SK-N-SH (cell line): ENCODE measurements at regions not wholly inside any gene's neighbourhood (a gene's known extent, or its start where the extent isn't known, plus 50 kb on each side); places are given as distances from the start of the nearest gene placed in this dataset.

Experiments used
- CTCF ChIA-PET: fragments of 300-600, 350-600 bp; formaldehyde crosslinking; extraction: SDS; loops from one replicate; lab custom pipeline; 2021; lab: Yijun Ruan, JAX
- POLR2A ChIA-PET: fragments of 350-600 bp; sonication (Branson Sonifier 250); formaldehyde crosslinking; extraction: SDS; loops from one replicate; lab custom pipeline; 2020; ENCODE audit warnings: antibody characterized with exemption, inconsistent platforms; lab: Yijun Ruan, JAX
- DNase-seq: peaks from one replicate; pipeline ENCODE4 v3.0.0; 2012
- H2AFZ ChIP-seq: fragments of 200-600 bp; sonication (generic); 2 replicates; pipeline ENCODE4 v1.8.1; 2016; ENCODE audit warnings: antibody characterized with exemption, mild to moderate bottlenecking, low read depth
- H3F3A ChIP-seq: fragments of 200-600 bp; sonication (generic); replicated peaks from 2 replicates; pipeline ENCODE3; 2016; ENCODE audit warnings: antibody characterized with exemption, mild to moderate bottlenecking; ENCODE audit not compliant: insufficient read depth
- H3K27ac ChIP-seq, 2 experiments: fragments of 200-500 bp in 1 of 2; fragments of 200-600 bp in 1 of 2; sonication (Bioruptor generic) in 1 of 2; sonication (generic), shearing (Covaris generic) in 1 of 2; 2 replicates each; pipeline versions ENCODE4 v1.5.1 to v1.6.1; 2014 to 2016; ENCODE audit warnings: low read depth in 2 of 2, inconsistent platforms in 1 of 2, low read length in 1 of 2, mild to moderate bottlenecking in 1 of 2, mixed read lengths in 1 of 2
- H3K27me3 ChIP-seq: fragments of 200-600 bp; sonication (generic), shearing (Covaris generic); 2 replicates; pipeline ENCODE4 v1.6.1; 2016; ENCODE audit warnings: mixed run types; ENCODE audit not compliant: insufficient read depth
- H3K36me3 ChIP-seq, 2 experiments: fragments of 200-500 bp in 1 of 2; fragments of 200-600 bp in 1 of 2; sonication (Bioruptor generic) in 1 of 2; sonication (generic) in 1 of 2; replicated peaks in 1 of 2; 2 replicates each; pipeline versions ENCODE3 to v1.5.1; 2014 to 2016; ENCODE audit warnings: low read length in 1 of 2, mild to moderate bottlenecking in 1 of 2; ENCODE audit not compliant: insufficient read depth in 2 of 2, control insufficient read depth in 1 of 2
- H3K4me1 ChIP-seq, 2 experiments: fragments of 200-500 bp in 1 of 2; fragments of 200-600 bp in 1 of 2; sonication (Bioruptor generic) in 1 of 2; sonication (generic), shearing (Covaris generic) in 1 of 2; 2 replicates each; pipeline versions ENCODE4 v1.5.1 to v1.6.1; 2014 to 2016; ENCODE audit warnings: low read depth in 1 of 2, low read length in 1 of 2, mixed run types in 1 of 2; ENCODE audit not compliant: insufficient read depth in 2 of 2, control insufficient read depth in 1 of 2
- H3K4me2 ChIP-seq: fragments of 200-600 bp; sonication (generic), shearing (Covaris generic); 2 replicates; pipeline ENCODE4 v1.6.1; 2017; ENCODE audit warnings: mixed run types
- H3K4me3 ChIP-seq, 2 experiments: fragments of 200-500 bp in 1 of 2; fragments of 200-600 bp in 1 of 2; sonication (Bioruptor generic) in 1 of 2; sonication (generic), shearing (Covaris generic) in 1 of 2; 2 replicates each; pipeline versions ENCODE4 v1.5.1 to v1.8.1; 2014 to 2016; ENCODE audit warnings: low read depth in 2 of 2, inconsistent platforms in 1 of 2, low read length in 1 of 2, mild to moderate bottlenecking in 1 of 2, mixed read lengths in 1 of 2, moderate library complexity in 1 of 2
- H3K79me2 ChIP-seq: fragments of 200-600 bp; sonication (generic); 2 replicates; pipeline ENCODE4 v1.8.1; 2017; ENCODE audit warnings: mild to moderate bottlenecking; ENCODE audit not compliant: insufficient read depth
- H3K9ac ChIP-seq: fragments of 200-600 bp; sonication (generic); 2 replicates; pipeline ENCODE4 v1.6.1; 2017; ENCODE audit warnings: mixed run types
- H3K9me2 ChIP-seq: fragments of 200-600 bp; sonication (generic); 2 replicates; pipeline ENCODE4 v1.6.1; 2017; ENCODE audit warnings: mixed run types
- H3K9me3 ChIP-seq: fragments of 200-600 bp; sonication (generic); 2 replicates; pipeline ENCODE4 v1.6.1; 2017; ENCODE audit warnings: mixed run types, mild to moderate bottlenecking, moderate library complexity
- H4K20me1 ChIP-seq: fragments of 200-600 bp; sonication (generic); 2 replicates; pipeline ENCODE4 v1.6.1; 2017; ENCODE audit warnings: mild to moderate bottlenecking, mixed run types; ENCODE audit not compliant: insufficient read depth
- CHD2 ChIP-seq: fragments of 150-350 bp; IDR thresholded peaks from 2 replicates; pipeline ENCODE4 v1.6.1; 2018; ENCODE audit warnings: low read length; ENCODE audit not compliant: partially characterized antibody
- CTCF ChIP-seq: fragments of 200-600 bp; sonication (generic); IDR thresholded peaks from 2 replicates; pipeline ENCODE4 v1.6.1; 2017; ENCODE audit warnings: antibody characterized with exemption, mild to moderate bottlenecking, moderate library complexity
- ELF1 ChIP-seq: IDR thresholded peaks from 2 replicates; pipeline ENCODE4 v1.4.0; 2012
- FOSL2 ChIP-seq: IDR thresholded peaks from 2 replicates; pipeline ENCODE4 v1.4.0; 2012; ENCODE audit warnings: low read depth, mild to moderate bottlenecking, moderate library complexity, borderline replicate concordance
- FOXJ3 ChIP-seq: sonication (generic); formaldehyde crosslinking; IDR thresholded peaks from 2 replicates; pipeline ENCODE4 v1.5.1; 2020; ENCODE audit warnings: mild to moderate bottlenecking, missing genetic modification reagents
- FOXM1 ChIP-seq: IDR thresholded peaks from 2 replicates; pipeline ENCODE4 v1.4.0; 2012; ENCODE audit warnings: low read depth, mild to moderate bottlenecking
- GABPA ChIP-seq: IDR thresholded peaks from 2 replicates; pipeline ENCODE4 v1.4.0; 2012; ENCODE audit warnings: low read depth, mild to moderate bottlenecking
- IRF3 ChIP-seq: fragments of 150-350 bp; IDR thresholded peaks from 2 replicates; pipeline ENCODE4 v1.6.1; 2016; ENCODE audit warnings: mild to moderate bottlenecking, low read depth, low read length
- JUND ChIP-seq: IDR thresholded peaks from 2 replicates; pipeline ENCODE4 v1.4.0; 2012
- MEF2A ChIP-seq: IDR thresholded peaks from 2 replicates; pipeline ENCODE4 v1.4.0; 2012; ENCODE audit warnings: low read depth, borderline replicate concordance
- PBX3 ChIP-seq: IDR thresholded peaks from 2 replicates; pipeline ENCODE4; 2012
- RCOR1 ChIP-seq: fragments of 150-350 bp; IDR thresholded peaks from 2 replicates; pipeline ENCODE4 v1.6.1; 2017; ENCODE audit warnings: antibody characterized with exemption, low read length
- RFX5 ChIP-seq: IDR thresholded peaks from 2 replicates; pipeline ENCODE4 v1.6.1; 2012; ENCODE audit warnings: mild to moderate bottlenecking, improper control_type of control experiment, low read length
- RXRA ChIP-seq: IDR thresholded peaks from 2 replicates; pipeline ENCODE4 v1.4.0; 2012; ENCODE audit warnings: low read depth, mild to moderate bottlenecking, borderline replicate concordance
- SMC3 ChIP-seq: IDR thresholded peaks from 2 replicates; pipeline ENCODE4 v1.6.1; 2012; ENCODE audit warnings: low read depth, low read length, improper control_type of control experiment
- TAF1 ChIP-seq: IDR thresholded peaks from 2 replicates; pipeline ENCODE4 v1.6.1; 2012; ENCODE audit warnings: low read depth, mild to moderate bottlenecking, low read length, moderate library complexity, borderline replicate concordance
- USF2 ChIP-seq: fragments of 150-350 bp; IDR thresholded peaks from 2 replicates; pipeline ENCODE4 v1.6.1; 2017; ENCODE audit warnings: antibody characterized with exemption, low read length, low read depth, borderline replicate concordance
- ZBTB33 ChIP-seq: IDR thresholded peaks from 2 replicates; pipeline ENCODE4 v1.4.0; 2012; ENCODE audit warnings: low read depth, borderline replicate concordance
- WGBS: methylation state at CpG from one replicate; pipeline ENCODE4 v1.1.6; 2017; ENCODE audit warnings: low lambda C conversion rate; 5-methylcytosine and 5-hydroxymethylcytosine counted together

- TF ChIP-seq JUND (no peak), SMC3 (no peak), RXRA (no peak), RCOR1 (peak; percentile 98), FOSL2 (no peak), RFX5 (no peak), GABPA (no peak), IRF3 (no peak), PBX3 (0 out of 2 replicates have a peak, but pooled peaks have one; percentile 17)
- TF ChIP-seq, all 33 proteins: peak for 10
Observed at GRCh38 chr18:39741755-39742466, 2176.3 kb upstream of the CELF4 start (continued).

- H2AFZ ChIP-seq, result no peak overlapping the region
- 36% methylated on average over 3 of the region's 3 CpGs for WGBS
- H3K27ac ChIP-seq, result no peak overlapping the region
- no peaks in the 10 kb centered on the region for H3K27me3 ChIP-seq
- H3K36me3 ChIP-seq, result no peaks in the 10 kb centered on the region
- peaks cover 0 to 10% of the 10 kb centered on the region in 2 experiments; a peak in 2 of 4 replicates for H3K4me1 ChIP-seq
- no peak overlapping the region for H3K4me3 ChIP-seq
- no peaks in the 10 kb centered on the region for H3K9me2 ChIP-seq
- no peaks in the 10 kb centered on the region for H3F3A ChIP-seq
- no peak overlapping the region for H3K4me2 ChIP-seq
- no peak overlapping the region for H3K9ac ChIP-seq
- no peaks in the 10 kb centered on the region for H3K79me2 ChIP-seq
- no peak for DNase-seq
- no peaks in the 10 kb centered on the region for H4K20me1 ChIP-seq
- ChIA-PET CTCF (no interaction called here), POLR2A (no interaction called here)
- no peaks in the 10 kb centered on the region for H3K9me3 ChIP-seq
- no peak for TF ChIP-seq JUND
- no peak for TF ChIP-seq PBX3
- TF ChIP-seq CHD2, result no peak
- no peak for TF ChIP-seq TAF1
- TF ChIP-seq CTCF, result no peak
- no peak for TF ChIP-seq USF2
- no peak for TF ChIP-seq FOXM1
- TF ChIP-seq ZBTB33, result no peak
- TF ChIP-seq ELF1, result no peak
- no peak for TF ChIP-seq MEF2A
- no peak for TF ChIP-seq RXRA
- no peak for TF ChIP-seq FOXJ3 (CRISPR knock-in tag)
Observed at GRCh38 chr18:39737869-39738268, 2172.3 kb upstream of the CELF4 start.
